HL-60 (cell line): ENCODE measurements at regions not wholly inside any gene's neighbourhood (a gene's known extent, or its start where the extent isn't known, plus 50 kb on each side); places are given as distances from the start of the nearest gene placed in this dataset.

Source experiments
- DNase-seq, 2 experiments: peaks; one replicate each; pipeline ENCODE4 v3.0.0-alpha.2; 2010 to 2020; ENCODE audit warnings: low read depth in 1 of 2, low spot score in 1 of 2
- H3K27ac ChIP-seq: fragments of 250-450 bp; sonication (Bioruptor Pico); replicated peaks from 2 replicates; pipeline ENCODE4 v1.5.1; 2020; ENCODE audit warnings: mild to moderate bottlenecking, moderate library complexity
- H3K27me3 ChIP-seq: fragments of 250-450 bp; sonication (Bioruptor Pico); 2 replicates; pipeline ENCODE4 v1.5.1; 2021; ENCODE audit warnings: mild to moderate bottlenecking, moderate library complexity; ENCODE audit not compliant: insufficient read depth, poor library complexity, severe bottlenecking
- H3K4me3 ChIP-seq: replicated peaks from 2 replicates; pipeline ENCODE4 v1.5.1; 2011; ENCODE audit warnings: mild to moderate bottlenecking, control low read depth, low read length; ENCODE audit not compliant: insufficient read depth
- CTCF ChIP-seq: IDR thresholded peaks from one replicate; pipeline ENCODE4 v1.5.1; 2011; ENCODE audit warnings: low read length, control low read depth, inconsistent platforms; ENCODE audit not compliant: insufficient read depth
- GABPA ChIP-seq: IDR thresholded peaks from 2 replicates; pipeline ENCODE4 v1.6.1; 2012; ENCODE audit warnings: low read depth
- POLR2AphosphoS5 ChIP-seq: IDR thresholded peaks from 2 replicates; pipeline ENCODE4 v1.6.1; 2012; ENCODE audit warnings: low read depth
- REST ChIP-seq: IDR thresholded peaks from 2 replicates; pipeline ENCODE4 v1.6.1; 2012; ENCODE audit warnings: low read depth; ENCODE audit not compliant: insufficient replicate concordance
- SPI1 ChIP-seq: IDR thresholded peaks from 2 replicates; pipeline ENCODE4 v1.6.1; 2012; ENCODE audit warnings: low read depth, mild to moderate bottlenecking, borderline replicate concordance

GRCh38 chr4:144283526-144283925, 143.0 kb upstream of the GYPA start:
- Histone ChIP-seq H3K27ac (no peak overlapping the region), H3K27me3 (no peaks in the 10 kb centered on the region), H3K4me3 (no peak overlapping the region)
- no peak for DNase-seq
- no peak for TF ChIP-seq CTCF
- no peak for TF ChIP-seq SPI1
- no peak for TF ChIP-seq POLR2AphosphoS5
- TF ChIP-seq REST, result no peak
- TF ChIP-seq GABPA, result no peak

- no peaks in the 10 kb centered on the region for H3K27me3 ChIP-seq
- TF ChIP-seq POLR2AphosphoS5 (no peak), GABPA (no peak), REST (no peak), SPI1 (no peak)
Measured at GRCh38 chr4:144284026-144284425, 143.5 kb upstream of the GYPA start.

GRCh38 chr4:144288011-144288903, 147.7 kb upstream of the GYPA start:
- no peak for DNase-seq
- Histone ChIP-seq H3K27ac (no peak overlapping the region), H3K4me3 (no peak overlapping the region), H3K27me3 (no peaks in the 10 kb centered on the region)
- TF ChIP-seq GABPA, result no peak
- no peak for TF ChIP-seq CTCF
- TF ChIP-seq SPI1, result no peak
- TF ChIP-seq POLR2AphosphoS5, result no peak
- TF ChIP-seq REST, result no peak

More at GRCh38 chr4:144284026-144284425, 143.5 kb upstream of the GYPA start:
- DNase-seq, result no peak
- Histone ChIP-seq H3K4me3 (no peak overlapping the region), H3K27ac (no peak overlapping the region)
